Neural cell (in vitro differentiated cells): ENCODE measurements at regions not wholly inside any gene's neighbourhood (a gene's known extent, or its start where the extent isn't known, plus 50 kb on each side); places are given as distances from the start of the nearest gene placed in this dataset.
"Not testable (repeated sequence)": the region's sequence is repeated elsewhere in the genome, so short reads cannot be mapped to it uniquely, and the experiment has no call there.

Source experiments
- EZH2 ChIP-seq: fragments of 200-600, 300-800 bp; shearing (Covaris generic), sonication (generic); IDR thresholded peaks from 2 replicates; pipeline ENCODE4 v1.6.1; 2014; ENCODE audit warnings: antibody characterized with exemption, low read length, borderline replicate concordance, mild to moderate bottlenecking; ENCODE audit not compliant: insufficient read depth, poor library complexity, severe bottlenecking
- TF ChIP-seq, protein P1 (sequence below): fragments of 450-650 bp; IDR thresholded peaks from 2 replicates; pipeline ENCODE4 v1.5.1; 2014; ENCODE audit warnings: antibody characterized with exemption, mild to moderate bottlenecking, moderate library complexity; ENCODE audit not compliant: poor library complexity, severe bottlenecking
- TF ChIP-seq, protein P2 (sequence below): IDR thresholded peaks from 2 replicates; pipeline ENCODE4 v1.6.1; 2012; ENCODE audit warnings: borderline replicate concordance

DNA sequence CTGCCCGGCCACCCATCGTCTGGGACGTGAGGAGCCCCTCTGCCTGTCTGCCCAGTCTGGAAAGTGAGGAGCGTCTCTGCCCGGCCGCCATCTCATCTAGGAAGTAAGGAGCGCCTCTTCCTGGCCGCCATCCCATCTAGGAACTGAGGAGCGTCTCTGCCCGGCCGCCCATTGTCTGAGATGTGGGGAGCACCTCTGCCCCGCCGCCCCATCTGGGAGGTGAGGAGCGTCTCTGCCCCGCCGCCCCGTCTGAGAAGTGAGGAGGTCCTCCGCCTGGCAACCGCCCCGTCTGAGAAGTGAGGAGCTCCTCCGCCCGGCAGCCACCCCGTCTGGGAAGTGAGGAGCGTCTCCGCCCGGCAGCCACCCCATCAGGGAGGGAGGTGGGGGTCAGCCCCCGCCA lies 56.4 kb upstream of the ZNF746 start:
- TF ChIP-seq, protein P1, sequence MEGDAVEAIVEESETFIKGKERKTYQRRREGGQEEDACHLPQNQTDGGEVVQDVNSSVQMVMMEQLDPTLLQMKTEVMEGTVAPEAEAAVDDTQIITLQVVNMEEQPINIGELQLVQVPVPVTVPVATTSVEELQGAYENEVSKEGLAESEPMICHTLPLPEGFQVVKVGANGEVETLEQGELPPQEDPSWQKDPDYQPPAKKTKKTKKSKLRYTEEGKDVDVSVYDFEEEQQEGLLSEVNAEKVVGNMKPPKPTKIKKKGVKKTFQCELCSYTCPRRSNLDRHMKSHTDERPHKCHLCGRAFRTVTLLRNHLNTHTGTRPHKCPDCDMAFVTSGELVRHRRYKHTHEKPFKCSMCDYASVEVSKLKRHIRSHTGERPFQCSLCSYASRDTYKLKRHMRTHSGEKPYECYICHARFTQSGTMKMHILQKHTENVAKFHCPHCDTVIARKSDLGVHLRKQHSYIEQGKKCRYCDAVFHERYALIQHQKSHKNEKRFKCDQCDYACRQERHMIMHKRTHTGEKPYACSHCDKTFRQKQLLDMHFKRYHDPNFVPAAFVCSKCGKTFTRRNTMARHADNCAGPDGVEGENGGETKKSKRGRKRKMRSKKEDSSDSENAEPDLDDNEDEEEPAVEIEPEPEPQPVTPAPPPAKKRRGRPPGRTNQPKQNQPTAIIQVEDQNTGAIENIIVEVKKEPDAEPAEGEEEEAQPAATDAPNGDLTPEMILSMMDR, result not testable (repeated sequence)
- TF ChIP-seq EZH2, result not testable (repeated sequence)
- TF ChIP-seq, protein P2, sequence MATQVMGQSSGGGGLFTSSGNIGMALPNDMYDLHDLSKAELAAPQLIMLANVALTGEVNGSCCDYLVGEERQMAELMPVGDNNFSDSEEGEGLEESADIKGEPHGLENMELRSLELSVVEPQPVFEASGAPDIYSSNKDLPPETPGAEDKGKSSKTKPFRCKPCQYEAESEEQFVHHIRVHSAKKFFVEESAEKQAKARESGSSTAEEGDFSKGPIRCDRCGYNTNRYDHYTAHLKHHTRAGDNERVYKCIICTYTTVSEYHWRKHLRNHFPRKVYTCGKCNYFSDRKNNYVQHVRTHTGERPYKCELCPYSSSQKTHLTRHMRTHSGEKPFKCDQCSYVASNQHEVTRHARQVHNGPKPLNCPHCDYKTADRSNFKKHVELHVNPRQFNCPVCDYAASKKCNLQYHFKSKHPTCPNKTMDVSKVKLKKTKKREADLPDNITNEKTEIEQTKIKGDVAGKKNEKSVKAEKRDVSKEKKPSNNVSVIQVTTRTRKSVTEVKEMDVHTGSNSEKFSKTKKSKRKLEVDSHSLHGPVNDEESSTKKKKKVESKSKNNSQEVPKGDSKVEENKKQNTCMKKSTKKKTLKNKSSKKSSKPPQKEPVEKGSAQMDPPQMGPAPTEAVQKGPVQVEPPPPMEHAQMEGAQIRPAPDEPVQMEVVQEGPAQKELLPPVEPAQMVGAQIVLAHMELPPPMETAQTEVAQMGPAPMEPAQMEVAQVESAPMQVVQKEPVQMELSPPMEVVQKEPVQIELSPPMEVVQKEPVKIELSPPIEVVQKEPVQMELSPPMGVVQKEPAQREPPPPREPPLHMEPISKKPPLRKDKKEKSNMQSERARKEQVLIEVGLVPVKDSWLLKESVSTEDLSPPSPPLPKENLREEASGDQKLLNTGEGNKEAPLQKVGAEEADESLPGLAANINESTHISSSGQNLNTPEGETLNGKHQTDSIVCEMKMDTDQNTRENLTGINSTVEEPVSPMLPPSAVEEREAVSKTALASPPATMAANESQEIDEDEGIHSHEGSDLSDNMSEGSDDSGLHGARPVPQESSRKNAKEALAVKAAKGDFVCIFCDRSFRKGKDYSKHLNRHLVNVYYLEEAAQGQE, result not testable (repeated sequence)
